CD4-positive, CD25-positive, alpha-beta regulatory T cell (primary cell): ENCODE measurements at regions not wholly inside any gene's neighbourhood (a gene's known extent, or its start where the extent isn't known, plus 50 kb on each side); places are given as distances from the start of the nearest gene placed in this dataset.
"Not testable (repeated sequence)": the region's sequence is repeated elsewhere in the genome, so short reads cannot be mapped to it uniquely, and the experiment has no call there.

Source experiments
- ATAC-seq, 2 donors: fragments of 150-1000 bp; cut with Tn5 transposase; one replicate each; pipeline ENCODE4 v1.10.0; 2021; ENCODE audit warnings: low read depth in 2 of 2, moderate number of reproducible peaks in 2 of 2, moderate library complexity in 1 of 2
- DNase-seq, 3 donors: peaks; one replicate each; pipeline versions ENCODE4 v3.0.0 to v3.0.0-alpha.2; 2012 to 2022; ENCODE audit warnings: mixed read lengths in 1 of 3
- H3K27ac ChIP-seq: one replicate; pipeline ENCODE4 v1.7.0; 2013; ENCODE audit warnings: mild to moderate bottlenecking, low read length; ENCODE audit not compliant: insufficient read depth, poor library complexity, severe bottlenecking
- H3K27me3 ChIP-seq: one replicate; pipeline ENCODE4 v1.7.0; 2013; ENCODE audit warnings: low read length; ENCODE audit not compliant: control insufficient read depth, insufficient read depth
- H3K36me3 ChIP-seq: one replicate; pipeline ENCODE4 v1.7.0; 2013; ENCODE audit warnings: mild to moderate bottlenecking, low read length, moderate library complexity; ENCODE audit not compliant: control insufficient read depth, insufficient read depth
- H3K4me1 ChIP-seq: 2 replicates; pipeline ENCODE4 v1.7.0; 2013; ENCODE audit warnings: mild to moderate bottlenecking, low read length; ENCODE audit not compliant: insufficient read depth, control insufficient read depth, poor library complexity, severe bottlenecking
- H3K4me3 ChIP-seq: one replicate; pipeline ENCODE4 v1.7.0; 2013; ENCODE audit warnings: low read depth, mild to moderate bottlenecking, low read length, moderate library complexity
- H3K9me3 ChIP-seq, 2 experiments: 1 replicate in 1 of 2; 2 replicates in 1 of 2; pipeline ENCODE4 v1.7.0; 2013; ENCODE audit warnings: low read length in 2 of 2, mild to moderate bottlenecking in 1 of 2, moderate library complexity in 1 of 2; ENCODE audit not compliant: control insufficient read depth in 2 of 2
- H3K27ac Mint-ChIP-seq, 3 donors: one replicate each; pipeline ENCODE4 v1.8.0; 2020 to 2022; ENCODE audit warnings: mild to moderate bottlenecking in 3 of 3, mixed read lengths in 3 of 3, moderate library complexity in 2 of 3
- H3K27me3 Mint-ChIP-seq: one replicate; pipeline ENCODE4 v1.8.0; 2022; ENCODE audit warnings: mild to moderate bottlenecking, mixed read lengths
- H3K36me3 Mint-ChIP-seq: one replicate; pipeline ENCODE4 v1.8.0; 2020; ENCODE audit warnings: mixed read lengths
- H3K4me1 Mint-ChIP-seq, 4 donors: one replicate each; pipeline ENCODE4 v1.8.0; 2020 to 2022; ENCODE audit warnings: mixed read lengths in 4 of 4, mild to moderate bottlenecking in 1 of 4
- H3K4me3 Mint-ChIP-seq, 4 donors: one replicate each; pipeline ENCODE4 v1.8.0; 2020 to 2022; ENCODE audit warnings: mild to moderate bottlenecking in 4 of 4, mixed read lengths in 4 of 4, moderate library complexity in 3 of 4
- H3K9me3 Mint-ChIP-seq, 7 donors: one replicate each; pipeline ENCODE4 v1.8.0; 2020 to 2022; ENCODE audit warnings: mixed read lengths in 7 of 7, mild to moderate bottlenecking in 3 of 7, moderate library complexity in 2 of 7

DNA sequence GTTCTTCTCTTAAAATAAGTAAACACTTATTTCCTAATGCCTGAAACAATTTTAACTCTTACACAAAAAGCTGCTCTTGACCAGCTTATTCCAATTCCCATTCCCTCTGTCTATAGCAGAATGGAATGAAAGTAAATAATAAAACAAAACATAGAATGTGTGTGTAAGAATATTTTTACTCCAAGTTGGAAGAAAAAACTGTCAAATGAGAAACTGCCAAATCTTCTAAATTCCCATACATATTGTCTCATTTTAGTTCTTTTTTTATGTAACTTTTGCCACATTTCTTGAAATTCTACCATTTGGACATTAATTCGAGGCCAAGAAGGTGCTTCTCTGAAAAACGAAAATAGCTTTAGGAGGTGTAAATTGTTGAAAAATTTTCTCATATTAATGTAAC lies 477.1 kb downstream of the FAT4 start:
- no peaks in the 10 kb centered on the region for H3K36me3 Mint-ChIP-seq
- no peak overlapping the region for H3K4me3 Mint-ChIP-seq
- H3K9me3 ChIP-seq, result no peaks in the 10 kb centered on the region
- no peaks in the 10 kb centered on the region for H3K27me3 ChIP-seq
- no peaks in the 10 kb centered on the region for H3K4me1 ChIP-seq
- no peaks in the 10 kb centered on the region for H3K27me3 Mint-ChIP-seq
- DNase-seq (no peak), ATAC-seq (no peak)
- peaks cover 0 to 11% (median 4%) of the 10 kb centered on the region in 7 donors for H3K9me3 Mint-ChIP-seq
- H3K27ac ChIP-seq, result no peak overlapping the region
- H3K4me3 ChIP-seq, result no peak overlapping the region
- no peaks in the 10 kb centered on the region for H3K4me1 Mint-ChIP-seq
- H3K27ac Mint-ChIP-seq, result no peak overlapping the region
- H3K36me3 ChIP-seq, result no peaks in the 10 kb centered on the region

- Histone ChIP-seq H3K9me3 (no peaks in the 10 kb centered on the region), H3K4me1 (no peaks in the 10 kb centered on the region), H3K27me3 (no peaks in the 10 kb centered on the region), H3K36me3 (no peaks in the 10 kb centered on the region), H3K27ac (no peak overlapping the region), H3K4me3 (no peak overlapping the region)
- DNase-seq (no peak), ATAC-seq (no peak)
- H3K27ac Mint-ChIP-seq, result no peak overlapping the region
- H3K9me3 Mint-ChIP-seq, result peaks cover 0 to 6% (median 2%) of the 10 kb centered on the region in 7 donors
- H3K4me3 Mint-ChIP-seq, result no peak overlapping the region
- H3K36me3 Mint-ChIP-seq, result no peaks in the 10 kb centered on the region
- no peaks in the 10 kb centered on the region for H3K4me1 Mint-ChIP-seq
- H3K27me3 Mint-ChIP-seq, result no peaks in the 10 kb centered on the region
Observed at GRCh38 chr4:125794989-125795388, 480.2 kb downstream of the FAT4 start.

GRCh38 chr4:125796138-125796537 lies 481.4 kb downstream of the FAT4 start:
- H3K9me3 ChIP-seq, result no peaks in the 10 kb centered on the region
- Mint-ChIP-seq H3K4me1 (no peaks in the 10 kb centered on the region), H3K27me3 (no peaks in the 10 kb centered on the region), H3K4me3 (no peak overlapping the region), H3K36me3 (no peaks in the 10 kb centered on the region), H3K27ac (no peak overlapping the region), H3K9me3 (peaks cover 0 to 6% (median 2%) of the 10 kb centered on the region in 7 donors)
- no peak overlapping the region for H3K27ac ChIP-seq
- no peak overlapping the region for H3K4me3 ChIP-seq
- DNase-seq, result no peak
- H3K27me3 ChIP-seq, result no peaks in the 10 kb centered on the region
- no peaks in the 10 kb centered on the region for H3K4me1 ChIP-seq
- ATAC-seq, result no peak
- no peaks in the 10 kb centered on the region for H3K36me3 ChIP-seq

GRCh38 chr4:125797621-125798020 lies 482.9 kb downstream of the FAT4 start:
- not testable (repeated sequence) for H3K36me3 ChIP-seq, H3K27me3 ChIP-seq, H3K36me3 Mint-ChIP-seq, H3K4me1 Mint-ChIP-seq, H3K4me1 ChIP-seq, H3K27me3 Mint-ChIP-seq, H3K4me3 ChIP-seq, H3K4me3 Mint-ChIP-seq, H3K9me3 Mint-ChIP-seq, ATAC-seq, H3K27ac Mint-ChIP-seq, H3K9me3 ChIP-seq, DNase-seq, H3K27ac ChIP-seq

GRCh38 chr4:125801373-125801772 lies 486.6 kb downstream of the FAT4 start:
- Mint-ChIP-seq H3K4me3 (no peak overlapping the region), H3K36me3 (no peaks in the 10 kb centered on the region), H3K27me3 (no peaks in the 10 kb centered on the region), H3K4me1 (no peaks in the 10 kb centered on the region), H3K27ac (no peak overlapping the region), H3K9me3 (peaks cover 0 to 2% (median 0%) of the 10 kb centered on the region in 7 donors)
- Histone ChIP-seq H3K27ac (no peak overlapping the region), H3K9me3 (no peaks in the 10 kb centered on the region), H3K36me3 (no peaks in the 10 kb centered on the region), H3K27me3 (no peaks in the 10 kb centered on the region), H3K4me3 (no peak overlapping the region), H3K4me1 (no peaks in the 10 kb centered on the region)
- no peak for DNase-seq
- no peak for ATAC-seq

GRCh38 chr4:125801924-125802323 lies 487.2 kb downstream of the FAT4 start:
- H3K27me3 ChIP-seq, result no peaks in the 10 kb centered on the region
- H3K27ac ChIP-seq, result no peak overlapping the region
- H3K4me3 ChIP-seq, result no peak overlapping the region
- Mint-ChIP-seq H3K27ac (no peak overlapping the region), H3K36me3 (no peaks in the 10 kb centered on the region), H3K27me3 (no peaks in the 10 kb centered on the region), H3K9me3 (peaks cover 0 to 2% (median 0%) of the 10 kb centered on the region in 7 donors), H3K4me1 (no peaks in the 10 kb centered on the region), H3K4me3 (no peak overlapping the region)
- no peak for ATAC-seq
- H3K9me3 ChIP-seq, result no peaks in the 10 kb centered on the region
- H3K4me1 ChIP-seq, result no peaks in the 10 kb centered on the region
- no peak for DNase-seq
- no peaks in the 10 kb centered on the region for H3K36me3 ChIP-seq

DNA sequence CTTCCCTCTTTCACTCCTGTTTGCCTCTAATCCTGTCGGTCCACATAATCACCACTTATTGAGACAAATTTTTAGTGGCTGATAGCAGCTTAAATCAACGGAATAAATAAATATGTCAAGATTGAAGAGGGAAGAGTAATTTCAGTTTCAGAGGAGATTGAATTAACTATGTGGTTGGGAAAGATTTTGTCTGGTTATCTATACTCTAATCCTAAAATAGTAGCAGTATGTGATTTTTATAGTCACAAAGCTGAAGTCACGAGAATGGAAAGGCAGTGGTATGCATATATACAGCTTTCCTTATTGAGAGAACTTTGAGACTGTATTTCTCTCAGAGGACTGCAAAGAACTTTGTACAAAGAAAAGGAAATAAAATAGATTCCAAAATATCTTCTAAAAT lies 493.3 kb downstream of the FAT4 start:
- no peak overlapping the region for H3K4me3 ChIP-seq
- no peak for DNase-seq
- no peaks in the 10 kb centered on the region for H3K36me3 Mint-ChIP-seq
- H3K4me3 Mint-ChIP-seq, result no peak overlapping the region
- H3K9me3 ChIP-seq, result no peaks in the 10 kb centered on the region
- no peak overlapping the region for H3K27ac Mint-ChIP-seq
- H3K27ac ChIP-seq, result no peak overlapping the region
- ATAC-seq, result no peak
- H3K9me3 Mint-ChIP-seq, result peaks cover 0 to 8% (median 3%) of the 10 kb centered on the region in 7 donors
- H3K27me3 Mint-ChIP-seq, result no peaks in the 10 kb centered on the region
- no peaks in the 10 kb centered on the region for H3K27me3 ChIP-seq
- no peaks in the 10 kb centered on the region for H3K36me3 ChIP-seq
- H3K4me1 ChIP-seq, result no peaks in the 10 kb centered on the region
- no peaks in the 10 kb centered on the region for H3K4me1 Mint-ChIP-seq

DNA sequence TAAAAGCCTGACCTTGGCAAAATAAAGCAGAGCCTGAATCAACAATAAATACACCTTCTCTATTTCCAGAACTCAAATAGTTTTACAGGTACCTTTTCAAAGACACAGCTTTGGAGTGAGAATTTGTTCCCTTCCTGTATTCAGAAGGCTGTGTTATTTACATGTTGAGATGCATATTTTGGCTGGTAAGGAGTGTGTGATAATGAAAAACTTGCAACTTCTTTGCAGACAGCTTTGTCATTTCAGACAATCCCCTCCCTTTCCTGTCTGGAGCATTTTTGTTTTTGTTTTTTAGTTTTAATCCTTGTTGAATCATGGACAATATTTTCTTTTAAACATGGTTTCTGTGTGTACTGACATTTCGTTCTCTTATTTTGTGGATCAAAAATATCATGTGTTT lies 493.8 kb downstream of the FAT4 start:
- ATAC-seq (no peak), DNase-seq (no peak)
- H3K4me1 Mint-ChIP-seq, result no peaks in the 10 kb centered on the region
- H3K27ac Mint-ChIP-seq, result no peak overlapping the region
- Histone ChIP-seq H3K27ac (no peak overlapping the region), H3K27me3 (no peaks in the 10 kb centered on the region), H3K4me3 (no peak overlapping the region), H3K36me3 (no peaks in the 10 kb centered on the region), H3K9me3 (no peaks in the 10 kb centered on the region), H3K4me1 (no peaks in the 10 kb centered on the region)
- H3K27me3 Mint-ChIP-seq, result no peaks in the 10 kb centered on the region
- H3K4me3 Mint-ChIP-seq, result no peak overlapping the region
- H3K36me3 Mint-ChIP-seq, result no peaks in the 10 kb centered on the region
- peaks cover 0 to 13% (median 4%) of the 10 kb centered on the region in 7 donors for H3K9me3 Mint-ChIP-seq
